OCI-M1 (cell line): ENCODE measurements at regions not wholly inside any gene's neighbourhood (a gene's known extent, or its start where the extent isn't known, plus 50 kb on each side); places are given as distances from the start of the nearest gene placed in this dataset.

Source experiments
- DNase-seq: peaks from one replicate; lab custom pipeline; 2025; lab: John Stamatoyannopoulos, UW

DNA sequence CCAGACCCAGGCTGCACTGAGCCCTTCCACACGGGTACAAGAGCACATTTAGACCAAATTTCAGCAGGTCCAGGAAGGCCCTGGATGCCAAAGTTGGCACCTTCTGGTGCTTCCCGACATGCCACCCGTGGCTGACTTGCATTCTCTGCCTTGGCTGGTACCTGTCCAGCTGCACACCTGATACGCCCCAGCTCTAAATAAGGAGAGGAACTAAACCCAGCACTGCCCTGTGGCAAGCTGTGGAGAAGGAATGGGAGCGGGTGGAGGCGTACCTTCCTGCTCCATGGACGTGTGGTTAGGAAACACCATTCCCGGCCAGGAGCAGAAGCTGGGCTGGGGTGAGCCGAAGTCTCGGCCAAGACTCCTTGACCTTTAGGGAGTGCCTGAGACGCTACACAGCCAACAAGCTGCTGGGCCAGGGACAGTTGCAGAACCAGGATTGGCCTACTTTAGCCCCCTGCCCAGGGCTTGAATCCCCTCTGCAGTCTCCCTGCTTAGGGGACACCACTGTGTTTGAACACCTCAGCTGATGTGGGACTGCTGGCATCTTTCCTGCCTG is 86.5 kb upstream of the TAF1B start:
- no peak for DNase-seq

DNA sequence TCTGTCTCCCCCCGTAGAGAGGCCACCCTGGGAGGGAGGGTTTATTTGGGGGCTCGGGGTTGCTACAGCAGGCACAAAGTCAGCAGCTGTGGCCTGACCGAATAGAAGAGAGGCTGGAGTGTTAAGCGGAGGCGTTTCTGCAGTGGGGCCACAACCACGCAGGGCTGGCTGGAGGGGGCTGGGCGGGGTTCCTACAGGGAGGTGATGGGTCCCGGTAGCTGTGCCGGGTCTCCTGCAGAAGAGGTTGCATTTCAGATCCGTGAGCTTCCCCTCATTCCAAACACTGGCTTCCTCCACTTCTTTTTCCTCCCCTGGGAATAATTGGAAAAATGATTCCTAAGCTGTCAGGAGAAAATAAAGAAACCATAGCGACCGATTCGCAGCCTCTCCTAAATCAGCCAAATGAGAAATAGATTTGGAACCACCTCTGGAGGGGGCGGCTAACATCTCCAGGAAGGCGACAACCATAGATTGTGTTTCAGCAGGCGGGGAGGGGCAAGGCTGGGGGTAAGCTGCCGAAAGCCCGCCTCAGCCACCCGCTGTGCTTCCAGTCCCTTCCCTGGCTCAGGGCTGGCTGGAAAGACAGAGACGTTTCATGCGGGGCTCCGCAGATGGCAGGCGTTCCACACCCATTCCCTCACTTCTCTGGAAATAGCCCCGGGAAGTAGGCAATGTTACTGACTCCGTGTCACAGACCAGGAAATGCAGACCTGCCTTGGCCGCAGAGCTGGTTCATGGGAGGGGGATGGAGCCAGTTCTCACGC is 85.6 kb upstream of the TAF1B start:
- no peak for DNase-seq

DNA sequence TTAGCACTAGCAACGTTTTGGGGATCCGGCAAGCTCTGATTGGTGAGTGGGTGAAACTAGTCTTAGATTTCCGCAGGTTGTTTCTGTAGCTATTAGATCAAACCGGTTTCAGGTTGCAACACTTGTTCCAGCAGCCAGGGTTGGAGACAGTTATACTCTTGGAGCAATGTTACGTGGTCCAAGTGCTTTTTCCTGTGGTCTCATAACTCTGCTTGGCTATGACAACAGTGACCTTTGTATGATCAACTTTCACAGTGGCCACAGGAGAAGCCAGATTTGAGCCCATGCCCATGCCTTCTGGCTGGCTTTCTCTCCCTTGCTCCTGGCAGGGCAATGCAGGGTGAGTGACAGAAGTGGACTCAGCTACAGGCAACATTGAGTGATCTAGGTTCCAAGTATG is 84.5 kb upstream of the TAF1B start:
- DNase-seq = no peak

DNA sequence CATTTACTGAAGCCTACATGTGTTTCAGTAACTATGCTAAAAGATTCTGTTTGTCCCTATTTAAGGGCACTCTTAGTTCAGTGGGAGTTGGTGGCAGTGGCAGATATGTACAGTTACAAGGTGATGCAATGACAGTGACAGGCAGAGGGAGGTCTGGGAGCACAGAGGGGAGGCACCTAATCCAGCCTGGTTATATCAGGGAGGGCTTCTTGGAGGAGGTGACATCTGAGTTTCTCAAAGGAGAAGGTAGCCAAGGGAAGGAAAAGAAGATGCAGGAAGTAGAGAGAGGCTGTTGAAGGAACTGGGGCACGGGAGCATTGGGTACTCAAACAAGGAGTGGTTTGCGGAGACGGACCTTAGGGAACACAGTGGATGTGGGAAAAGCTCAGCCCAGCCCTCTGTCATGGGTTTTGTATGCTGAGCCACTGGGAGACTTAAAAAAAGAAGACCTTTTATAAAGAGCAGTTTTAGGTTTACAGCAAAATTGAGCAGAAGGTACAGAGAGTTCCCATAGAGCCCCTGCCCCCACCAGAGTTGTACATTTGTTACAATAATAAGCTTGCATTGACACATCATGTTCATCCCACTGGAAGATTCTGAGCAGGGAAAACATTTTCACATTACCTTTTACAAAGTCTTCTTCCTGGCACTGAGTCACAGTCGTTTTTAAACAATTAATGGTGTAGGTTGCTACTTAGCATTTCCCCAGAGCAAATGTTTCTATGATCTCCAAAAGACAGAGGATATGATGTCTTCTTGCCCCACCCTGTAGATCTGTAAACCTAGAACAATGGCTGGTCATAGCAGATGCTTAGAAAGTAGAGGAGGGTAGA is 83.0 kb upstream of the TAF1B start:
- DNase-seq = peak; percentile 45

DNA sequence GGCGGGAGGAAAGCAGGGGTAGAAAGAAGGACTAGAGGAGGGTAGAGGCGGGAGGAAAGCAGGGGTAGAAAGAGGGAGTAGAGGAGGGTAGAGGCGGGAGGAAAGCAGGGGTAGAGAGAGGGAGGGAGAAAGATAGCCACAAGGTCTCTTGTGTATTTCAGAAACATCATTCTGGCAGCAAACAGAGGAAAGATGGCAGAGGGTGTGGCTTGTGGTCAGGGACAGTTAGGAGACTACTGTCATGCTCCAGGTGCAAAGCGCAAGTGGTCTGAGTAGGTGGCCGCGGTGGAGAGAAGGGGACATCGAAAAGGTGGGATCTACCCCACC is 82.4 kb upstream of the TAF1B start:
- peak; percentile 37 for DNase-seq

DNA sequence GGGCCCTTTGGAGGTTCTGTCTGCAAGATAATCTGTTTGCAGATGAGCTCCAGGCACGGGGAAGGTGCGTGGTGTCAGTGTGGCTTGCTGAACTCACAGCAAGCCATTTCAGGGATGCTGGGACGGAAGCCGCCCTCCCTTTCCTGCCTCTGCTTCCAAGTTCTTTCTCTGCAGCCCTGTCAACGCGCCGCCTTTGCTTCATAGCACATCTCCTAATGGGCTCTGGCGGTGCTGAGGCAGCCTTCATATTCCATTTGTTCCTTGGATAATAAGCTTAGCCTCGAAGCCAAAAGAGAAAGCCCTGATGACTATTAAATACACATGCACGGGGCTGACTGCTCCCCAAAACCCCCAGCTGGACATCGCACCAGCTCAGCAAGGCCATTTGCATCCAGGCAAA is 81.7 kb upstream of the TAF1B start:
- no peak for DNase-seq

DNA sequence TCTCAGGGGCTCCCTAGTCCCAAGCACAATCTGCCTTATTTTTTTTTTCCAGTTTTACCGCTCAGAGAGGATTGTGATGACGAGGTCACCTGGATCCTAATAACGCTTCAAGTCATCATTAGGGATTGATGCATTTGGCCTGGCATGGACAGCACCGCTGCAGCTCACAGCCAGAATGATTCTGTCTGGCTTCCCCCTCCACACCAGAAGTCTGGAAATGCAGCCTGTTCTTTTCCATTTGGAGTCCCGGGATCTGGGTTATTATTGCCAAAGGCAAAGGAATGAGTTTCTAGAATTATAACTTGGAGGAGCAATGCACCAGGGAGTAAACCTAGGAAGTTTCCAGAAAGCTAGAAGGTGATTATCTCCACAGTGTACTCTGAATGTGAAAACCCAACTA is 81.1 kb upstream of the TAF1B start:
- no peak for DNase-seq

DNA sequence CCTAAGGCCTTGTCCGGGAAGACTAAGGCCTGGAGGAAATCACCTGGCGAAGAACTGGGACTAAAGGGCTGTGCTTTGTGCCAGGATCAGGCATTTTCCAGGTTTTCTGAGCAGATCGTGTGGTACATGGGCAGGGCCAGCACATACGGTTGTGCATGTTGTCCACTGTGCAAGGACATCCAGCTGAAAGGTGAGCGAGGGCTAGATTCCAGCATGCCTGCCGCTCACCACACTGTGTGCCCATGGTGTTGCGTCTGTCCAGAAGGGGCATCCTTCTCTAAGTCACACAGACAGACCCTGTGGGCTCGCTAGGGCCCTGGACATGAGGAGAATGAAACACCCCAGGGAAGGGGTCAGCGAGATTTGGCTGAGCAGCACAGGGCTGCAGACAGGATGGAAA is 80.3 kb upstream of the TAF1B start:
- DNase-seq = no peak

DNA sequence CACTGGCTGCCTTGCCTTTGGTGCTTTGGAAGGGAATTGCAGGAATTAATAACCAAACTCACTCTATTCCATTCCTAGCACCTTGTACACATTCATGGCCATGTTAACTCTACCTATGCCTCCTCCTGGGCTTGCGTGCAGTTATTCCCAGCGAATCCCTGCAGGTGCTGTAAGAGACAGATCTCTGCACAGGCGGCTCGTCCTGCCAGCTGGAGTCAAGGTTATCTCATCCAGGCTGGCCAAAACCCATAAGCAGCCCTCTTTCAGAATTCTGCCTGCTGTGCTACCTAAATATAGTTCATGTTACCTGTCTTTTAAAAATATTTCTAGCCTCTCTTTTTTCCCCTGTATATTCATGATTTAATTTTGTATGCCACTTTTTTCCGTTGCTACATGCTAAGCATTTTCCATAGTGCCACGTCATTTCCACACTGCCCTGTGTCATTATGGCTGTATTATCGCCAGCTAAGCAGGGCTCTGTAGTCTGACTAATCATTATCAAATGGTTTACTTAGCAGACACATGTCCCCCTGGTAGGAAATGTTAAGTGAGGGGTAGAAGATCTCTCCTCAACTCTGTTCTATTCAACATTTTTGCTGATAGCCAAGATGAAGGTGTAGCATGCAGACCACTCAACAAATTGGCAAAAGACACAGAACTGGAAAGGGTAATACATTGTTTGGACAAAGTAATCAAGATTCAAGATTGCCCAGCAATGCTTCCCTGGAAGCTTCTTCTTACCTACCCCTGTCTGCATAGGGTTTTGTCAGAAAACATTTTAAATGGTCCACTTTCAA is 79.7 kb upstream of the TAF1B start:
- peak; percentile 53 for DNase-seq

DNA sequence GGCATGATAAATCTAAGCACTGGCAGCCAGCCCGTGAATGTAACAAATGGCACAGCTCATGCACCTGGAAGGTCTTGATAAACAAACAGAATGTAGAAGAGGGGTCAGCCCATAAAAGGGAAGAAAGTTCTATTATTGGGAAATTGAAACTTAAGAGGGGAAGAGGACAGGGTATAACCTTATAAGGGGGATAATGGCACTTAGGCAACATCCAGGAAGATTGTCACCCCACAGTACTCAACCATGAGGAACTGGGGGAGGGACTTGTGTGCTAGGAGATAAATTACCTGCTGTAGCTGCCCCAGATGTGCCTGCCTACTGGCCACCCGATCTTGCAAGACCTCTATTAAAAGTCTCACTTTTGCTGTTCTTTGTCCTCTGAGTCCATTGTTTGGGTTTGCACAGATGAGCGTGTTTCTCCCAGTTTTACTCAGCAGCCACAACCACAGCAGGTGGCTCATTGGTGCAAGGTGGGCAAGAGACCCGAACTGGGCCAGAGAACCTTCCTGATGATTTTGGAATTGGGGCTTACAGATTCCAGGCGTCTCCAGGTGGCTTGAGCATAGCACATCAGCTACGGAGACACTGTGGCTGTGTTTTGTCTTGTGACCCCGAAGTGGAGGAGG is 79.0 kb upstream of the TAF1B start:
- DNase-seq = peak; percentile 49

DNA sequence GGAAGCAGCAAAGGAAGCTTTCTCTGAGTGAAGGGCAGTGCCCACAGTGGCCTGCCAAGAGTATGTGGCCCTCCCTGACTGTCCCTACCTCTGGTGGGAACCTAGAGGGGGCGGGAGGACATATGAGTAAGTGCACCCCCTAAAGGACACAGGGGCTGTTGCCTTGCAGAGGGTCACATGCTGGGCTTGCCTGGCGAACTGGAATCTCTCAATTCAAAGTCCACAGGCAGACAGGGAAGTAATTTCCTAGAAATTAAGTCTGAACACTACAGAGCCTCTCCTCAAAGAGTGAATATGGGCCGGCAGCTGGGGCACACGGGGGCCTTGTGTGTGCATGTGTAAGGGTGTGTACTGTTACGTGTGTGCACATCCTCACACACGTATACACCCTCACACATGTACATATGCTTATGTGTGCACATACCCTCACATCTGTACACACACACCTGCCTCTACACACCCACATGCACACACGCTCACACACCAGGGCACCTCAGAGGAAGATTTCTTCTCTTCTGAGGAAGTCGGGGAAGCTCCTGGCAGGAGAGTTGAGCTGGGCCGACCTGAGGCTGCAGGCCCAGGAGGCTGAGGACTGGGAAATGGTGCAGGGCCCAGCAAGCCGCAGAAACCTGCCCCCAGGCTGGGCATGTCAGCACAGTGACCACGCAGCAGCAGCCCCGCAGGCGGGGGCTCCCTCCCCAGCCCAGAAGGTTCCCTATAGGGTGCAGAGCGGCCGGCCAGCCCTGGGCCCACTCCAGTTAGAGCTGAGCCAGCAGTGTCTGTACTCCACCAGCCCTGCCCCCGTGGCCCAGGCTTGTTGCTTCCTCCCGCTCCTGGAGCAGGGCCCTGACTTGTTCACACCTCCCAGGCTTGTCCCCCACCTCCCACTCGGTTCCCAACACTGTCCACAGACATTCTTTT is 77.4 kb upstream of the TAF1B start:
- no peak for DNase-seq

DNA sequence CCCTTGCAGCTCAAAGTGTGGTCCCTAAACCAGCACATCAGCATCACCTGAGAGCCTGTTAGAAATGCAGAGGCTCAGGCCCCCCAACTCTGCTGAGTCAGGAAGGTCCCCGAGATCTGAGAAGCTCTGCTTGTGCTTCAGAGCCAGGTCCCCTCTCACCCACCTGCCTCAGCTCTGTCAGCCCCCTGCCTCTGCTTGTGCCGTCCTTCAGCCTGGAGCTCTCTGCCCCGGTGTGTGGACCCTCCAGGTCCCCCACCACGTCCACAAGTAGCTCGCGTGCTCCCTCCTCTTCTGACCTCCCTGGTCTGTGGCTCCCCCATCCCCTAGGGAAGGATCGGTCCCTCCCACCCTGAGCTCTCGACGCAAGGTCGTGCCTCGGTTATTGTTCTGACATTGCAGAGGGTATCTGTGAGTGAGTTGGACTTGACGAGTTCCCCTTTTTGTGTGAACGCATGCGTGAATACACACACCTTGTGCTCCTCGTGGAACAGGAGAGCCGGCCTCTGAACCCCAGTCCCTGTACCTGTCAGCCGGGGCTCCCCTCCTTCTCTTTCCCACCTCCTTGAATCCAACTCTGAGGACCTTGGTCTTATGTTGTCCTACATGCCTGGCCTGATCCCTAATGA is 75.5 kb upstream of the TAF1B start:
- no peak for DNase-seq

DNA sequence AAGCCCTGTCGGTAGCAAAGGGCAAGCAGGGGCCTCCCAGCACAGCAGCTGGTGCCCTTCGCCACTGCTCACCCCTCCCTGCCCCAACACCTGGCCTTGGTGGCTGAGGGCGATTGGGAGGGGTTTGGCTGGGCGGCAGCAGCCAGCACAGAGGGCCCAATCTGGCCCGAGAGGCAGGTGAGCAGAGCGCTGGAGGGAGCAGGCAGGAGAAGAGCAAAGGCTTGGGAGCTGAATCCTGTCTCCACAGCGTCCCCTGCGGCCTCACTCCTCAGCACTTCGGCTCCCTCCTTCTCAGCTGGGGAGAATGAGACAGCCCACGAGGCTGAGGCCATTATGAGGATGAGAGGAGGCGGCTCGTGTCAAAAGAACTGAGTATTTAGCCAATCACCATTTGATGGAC is 74.9 kb upstream of the TAF1B start:
- DNase-seq = peak; percentile 27

DNA sequence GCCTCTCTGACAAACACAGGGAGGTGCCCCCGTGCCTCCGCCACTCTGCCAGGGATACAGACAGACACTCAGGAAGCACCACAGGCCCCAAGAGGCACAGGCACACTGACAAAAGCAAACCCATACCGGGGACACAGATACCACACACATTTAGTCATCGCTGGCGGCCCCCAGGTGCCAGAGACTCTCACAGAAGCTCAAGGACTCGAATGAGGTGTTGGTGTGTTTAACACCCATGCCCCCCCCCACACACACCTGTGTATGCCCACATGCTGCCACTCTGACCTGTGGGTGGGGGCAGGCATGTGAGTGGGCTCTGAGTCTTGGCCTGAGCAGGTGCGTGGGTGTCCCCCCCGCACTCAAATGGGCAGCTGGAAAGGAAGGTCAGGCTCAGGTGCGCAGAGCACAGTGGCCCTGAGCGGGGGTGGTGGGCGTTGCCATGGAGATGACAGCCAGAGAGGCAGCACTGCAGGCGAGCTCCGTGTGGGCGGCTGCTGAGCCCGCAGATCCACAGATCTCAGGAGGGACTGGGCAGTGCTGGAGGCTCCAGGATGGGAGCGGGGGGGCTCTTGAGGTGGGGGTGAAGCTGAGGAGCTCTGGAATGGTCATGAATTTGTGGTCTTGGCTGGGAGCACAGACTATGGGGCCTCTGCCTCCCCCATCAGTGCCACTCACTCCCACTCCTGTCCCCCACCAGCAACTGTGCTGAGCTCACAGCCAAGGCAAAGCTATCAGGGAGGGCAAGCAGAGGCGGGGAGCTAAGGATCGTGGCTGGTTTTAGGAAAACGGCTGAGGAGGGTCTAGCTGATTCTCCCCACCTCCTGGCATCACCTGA is 73.9 kb upstream of the TAF1B start:
- DNase-seq = no peak

DNA sequence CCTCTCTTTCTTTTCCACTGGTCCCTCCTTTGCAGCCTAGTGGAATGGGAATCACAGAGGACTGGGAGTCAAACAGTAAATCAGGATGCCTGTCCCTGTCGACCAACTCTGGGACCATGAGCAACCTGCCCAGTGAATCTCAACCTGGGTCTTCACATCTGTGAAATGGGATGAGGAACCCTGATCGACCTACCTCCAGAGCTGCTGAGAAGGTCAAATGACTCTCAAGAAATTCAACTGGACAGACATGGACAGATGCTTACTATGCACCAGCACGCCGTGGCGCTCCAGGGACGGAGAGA is 73.3 kb upstream of the TAF1B start:
- no peak for DNase-seq

DNA sequence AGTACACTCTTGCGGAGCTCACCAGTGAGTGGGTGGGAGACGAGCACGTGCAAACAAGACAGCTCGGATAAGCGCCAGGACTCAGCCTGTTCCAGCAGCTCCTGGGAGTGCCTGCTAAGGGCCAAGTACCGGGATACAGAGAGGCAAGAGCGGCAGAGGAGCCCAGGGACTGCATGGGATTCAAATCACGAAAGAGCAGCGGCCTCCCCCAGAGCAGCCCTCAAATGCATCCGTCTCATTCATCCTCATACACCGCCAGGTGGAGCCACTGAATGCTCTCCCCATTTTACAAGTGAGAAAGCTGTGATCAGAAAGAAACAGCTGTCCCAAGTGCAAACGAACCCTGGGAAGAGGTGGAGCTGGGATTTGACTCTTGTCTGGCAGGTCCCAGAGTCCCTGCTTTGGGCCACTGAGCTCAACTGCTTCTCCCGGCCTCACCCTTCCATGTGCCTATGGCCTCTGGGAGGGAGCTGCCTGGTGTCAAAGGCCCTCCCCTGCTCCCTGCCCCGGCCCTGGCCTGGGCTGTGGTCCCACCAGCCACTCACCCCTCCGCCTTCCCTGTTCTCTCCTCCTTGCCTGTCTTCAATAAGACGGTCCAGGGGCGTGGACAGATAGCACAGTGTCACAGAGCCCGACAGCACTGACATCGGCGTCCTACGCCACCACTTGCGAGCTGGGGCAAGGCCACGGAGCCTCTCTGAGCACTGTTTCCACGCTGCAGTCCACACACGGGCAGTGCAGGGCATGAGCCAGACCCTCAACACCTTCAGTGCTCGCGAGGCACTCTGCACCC is 72.8 kb upstream of the TAF1B start:
- peak; percentile 68 for DNase-seq

DNA sequence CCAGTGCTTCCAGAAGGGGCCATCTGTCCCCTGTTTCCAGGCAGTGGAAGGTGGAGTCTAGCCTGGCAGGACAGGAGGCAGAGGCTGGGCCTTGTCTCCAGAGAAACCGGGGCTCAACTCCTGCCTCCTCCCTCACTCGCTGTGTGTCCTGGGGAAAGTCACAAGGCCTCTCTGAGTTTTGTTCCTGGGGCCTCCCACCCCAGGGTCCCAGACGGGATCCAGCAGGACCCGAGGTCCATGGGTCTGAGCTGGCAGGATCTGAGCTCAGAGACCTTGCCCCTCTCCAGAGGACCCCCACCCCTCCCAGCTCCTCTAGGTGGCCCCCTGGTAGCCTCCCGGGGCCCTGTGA is 72.2 kb upstream of the TAF1B start:
- no peak for DNase-seq

DNA sequence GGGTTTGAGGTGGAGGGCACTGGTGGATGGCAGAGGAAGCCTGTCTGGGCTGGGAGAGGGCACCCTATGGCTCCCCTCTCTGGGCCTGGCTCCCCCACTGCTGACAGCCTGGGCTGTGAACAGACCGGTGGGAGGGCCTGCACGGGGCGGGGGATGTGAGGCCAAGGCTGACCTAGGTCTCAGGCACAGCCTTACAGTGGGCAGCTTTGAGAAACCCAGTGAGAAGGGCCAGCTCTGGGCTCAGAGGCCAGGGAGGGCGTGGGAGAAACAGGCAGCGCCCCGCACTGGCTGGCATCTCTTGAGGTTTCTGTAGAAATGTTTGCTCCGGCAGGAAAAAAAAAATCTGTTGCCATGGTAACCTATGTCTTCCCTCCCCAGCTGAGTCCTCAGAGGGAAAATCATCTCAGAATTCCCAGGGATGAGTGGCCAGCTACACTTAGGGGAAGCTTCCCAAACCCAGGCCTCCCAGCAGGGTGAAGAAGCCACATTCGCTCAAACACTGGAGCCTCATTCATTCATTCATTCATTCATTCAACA is 71.7 kb upstream of the TAF1B start:
- no peak for DNase-seq
